Sigmoid colon (tissue), 6 donors: ENCODE measurements at regions not wholly inside any gene's neighbourhood (a gene's known extent, or its start where the extent isn't known, plus 50 kb on each side); places are given as distances from the start of the nearest gene placed in this dataset.

Experiments used
- DNase-seq: peaks from one replicate; pipeline ENCODE4 v3.0.0-alpha.2; 2019
- H3K27ac ChIP-seq, 4 donors: fragments of 200-600 bp; sonication (generic); one replicate each; pipeline ENCODE4 v1.5.1; 2016 to 2019; ENCODE audit warnings: mild to moderate bottlenecking in 1 of 4
- H3K27me3 ChIP-seq, 3 donors: fragments of 200-600 bp; sonication (generic); one replicate each; pipeline ENCODE4 v1.5.1; 2019; ENCODE audit warnings: mild to moderate bottlenecking in 1 of 3
- H3K36me3 ChIP-seq, 4 donors: fragments of 200-600 bp; sonication (generic); one replicate each; pipeline ENCODE4 v1.5.1; 2016 to 2019
- H3K4me1 ChIP-seq, 4 donors: fragments of 200-600 bp; sonication (generic); one replicate each; pipeline ENCODE4 v1.5.1; 2017 to 2019
- H3K4me3 ChIP-seq, 4 donors: fragments of 200-600 bp; sonication (generic); one replicate each; pipeline ENCODE4 v1.5.1; 2017 to 2019; ENCODE audit warnings: mild to moderate bottlenecking in 2 of 4, moderate library complexity in 1 of 4
- H3K9me3 ChIP-seq, 4 donors: fragments of 200-600 bp in 3 of 4; sonication (generic) in 3 of 4; one replicate each; pipeline versions ENCODE4 v1.5.1 to v1.6.1; 2013 to 2019
- EP300 ChIP-seq, 4 donors: sonication (generic); formaldehyde crosslinking; IDR thresholded peaks; one replicate each; pipeline ENCODE4 v1.6.1; 2017; ENCODE audit warnings: antibody characterized with exemption in 4 of 4
- POLR2A ChIP-seq, 2 donors: fragments of 450-650 bp; IDR thresholded peaks; one replicate each; pipeline ENCODE4 v1.6.1; 2016; ENCODE audit warnings: antibody characterized with exemption in 2 of 2, mild to moderate bottlenecking in 2 of 2, moderate library complexity in 2 of 2
- POLR2AphosphoS5 ChIP-seq, 4 donors: sonication (generic); formaldehyde crosslinking; IDR thresholded peaks; one replicate each; pipeline ENCODE4 v1.6.1; 2017; ENCODE audit warnings: antibody characterized with exemption in 4 of 4
- WGBS, 2 donors: extraction: QIAGEN DNeasy Blood & Tissue Kit; methylation state at CpG; one replicate each; pipeline ENCODE4 v1.1.7; 2013; 5-methylcytosine and 5-hydroxymethylcytosine counted together
- intact Hi-C: fragments of 100-400 bp; cut with DNase I; formaldehyde crosslinking; loops from one replicate; pipeline ENCODE4 v1.15.1; 2023
- small RNA-seq, 3 donors: library from RNA; depleted of rRNA; stranded (forward); fragments of <200 nt; gene quantifications; one replicate each; pipeline ENCODE3, GENCODE V24; 2016
- TF ChIP-seq, protein P1 (sequence below), 4 experiments: fragments of 450-650 bp in 3 of 4; fragments of 200-600 bp in 1 of 4; IDR thresholded peaks; one replicate each; pipeline ENCODE4 v1.5.1; 2016 to 2019; ENCODE audit warnings: antibody characterized with exemption in 4 of 4, mild to moderate bottlenecking in 3 of 4, moderate library complexity in 2 of 4
- donor health status: healthy with polysubstance abuse.
- donor health status: healthy.

DNA sequence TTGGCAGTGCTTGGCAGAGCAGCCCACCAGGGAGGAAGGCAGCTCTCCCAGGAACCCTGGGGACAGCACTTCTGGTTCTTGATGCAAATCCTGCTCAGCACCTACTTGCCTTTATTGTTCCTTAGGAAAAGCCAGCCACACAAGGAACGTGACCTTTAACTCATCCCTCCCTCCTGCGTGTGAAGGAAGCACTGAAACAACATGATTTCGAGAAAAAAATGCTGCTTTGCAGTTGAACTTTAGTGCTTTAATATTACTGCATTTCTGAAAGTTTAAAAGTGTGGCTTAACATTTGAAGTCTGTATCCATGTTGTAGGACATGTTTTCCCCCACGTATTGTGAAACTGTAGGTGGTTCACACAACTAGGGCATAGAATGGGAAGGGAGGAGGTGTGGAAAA, 50.4 kb upstream of the CTNNB1 start:
- no peaks in the 10 kb centered on the region for H3K36me3 ChIP-seq
- TF ChIP-seq POLR2AphosphoS5 (IDR thresholded peaks at IDR 0.05) (no peak), EP300 (IDR thresholded peaks at IDR 0.05) (no peak), POLR2A (IDR thresholded peaks at IDR 0.05) (no peak)
- TF ChIP-seq, protein P1, sequence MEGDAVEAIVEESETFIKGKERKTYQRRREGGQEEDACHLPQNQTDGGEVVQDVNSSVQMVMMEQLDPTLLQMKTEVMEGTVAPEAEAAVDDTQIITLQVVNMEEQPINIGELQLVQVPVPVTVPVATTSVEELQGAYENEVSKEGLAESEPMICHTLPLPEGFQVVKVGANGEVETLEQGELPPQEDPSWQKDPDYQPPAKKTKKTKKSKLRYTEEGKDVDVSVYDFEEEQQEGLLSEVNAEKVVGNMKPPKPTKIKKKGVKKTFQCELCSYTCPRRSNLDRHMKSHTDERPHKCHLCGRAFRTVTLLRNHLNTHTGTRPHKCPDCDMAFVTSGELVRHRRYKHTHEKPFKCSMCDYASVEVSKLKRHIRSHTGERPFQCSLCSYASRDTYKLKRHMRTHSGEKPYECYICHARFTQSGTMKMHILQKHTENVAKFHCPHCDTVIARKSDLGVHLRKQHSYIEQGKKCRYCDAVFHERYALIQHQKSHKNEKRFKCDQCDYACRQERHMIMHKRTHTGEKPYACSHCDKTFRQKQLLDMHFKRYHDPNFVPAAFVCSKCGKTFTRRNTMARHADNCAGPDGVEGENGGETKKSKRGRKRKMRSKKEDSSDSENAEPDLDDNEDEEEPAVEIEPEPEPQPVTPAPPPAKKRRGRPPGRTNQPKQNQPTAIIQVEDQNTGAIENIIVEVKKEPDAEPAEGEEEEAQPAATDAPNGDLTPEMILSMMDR (IDR thresholded peaks at IDR 0.05) = no peak
- H3K4me1 ChIP-seq = no peaks in the 10 kb centered on the region
- DNase-seq = no peak
- H3K4me3 ChIP-seq = no peak overlapping the region
- intact Hi-C loops = no loop called here
- 85% methylated on average over 4 of the region's 4 CpGs for WGBS, 2 donors
- H3K9me3 ChIP-seq = peaks cover 0 to 8% (median 0%) of the 10 kb centered on the region in 4 donors
- no peaks in the 10 kb centered on the region for H3K27me3 ChIP-seq
- H3K27ac ChIP-seq = no peak overlapping the region

Small RNA genes in the stretch of these regions (small RNA-seq; reads per million reads assigned to genes)
- gene AC099560.2 (0 reads per million in 3 donors), gene HMGN2P24 (0 reads per million in 3 donors)
